GM12873 (cell line): ENCODE measurements at regions not wholly inside any gene's neighbourhood (a gene's known extent, or its start where the extent isn't known, plus 50 kb on each side); places are given as distances from the start of the nearest gene placed in this dataset.

Experiments
- TF ChIP-seq, protein P1 (sequence below): IDR thresholded peaks from 2 replicates; pipeline ENCODE4 v1.5.1; 2012; ENCODE audit warnings: low read depth, mild to moderate bottlenecking, moderate library complexity, low read length, control low read depth; ENCODE audit not compliant: insufficient read depth; ENCODE audit errors: missing control alignments

DNA sequence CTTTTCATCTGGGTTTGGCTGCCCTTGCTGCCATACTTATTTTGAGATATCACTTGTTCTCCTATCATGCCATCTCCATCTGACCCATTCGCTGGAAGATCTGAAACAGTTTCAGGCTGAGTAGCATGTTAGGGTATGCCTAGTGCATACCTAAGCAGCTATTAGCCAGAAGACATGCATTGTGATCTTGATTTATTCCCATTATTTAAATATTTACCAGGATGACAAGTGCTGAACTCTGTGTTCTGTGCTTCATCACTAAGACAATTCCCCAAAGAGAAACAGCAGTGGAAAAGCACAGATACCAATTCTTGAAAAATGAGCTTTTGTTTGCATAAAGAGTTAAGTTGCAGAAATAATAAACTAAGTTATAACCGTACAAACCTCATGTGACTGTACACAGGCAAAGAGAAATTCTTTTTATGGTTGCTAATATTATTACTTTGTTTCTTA lies 271.0 kb upstream of the ARSJ start:
- TF ChIP-seq, protein P1, sequence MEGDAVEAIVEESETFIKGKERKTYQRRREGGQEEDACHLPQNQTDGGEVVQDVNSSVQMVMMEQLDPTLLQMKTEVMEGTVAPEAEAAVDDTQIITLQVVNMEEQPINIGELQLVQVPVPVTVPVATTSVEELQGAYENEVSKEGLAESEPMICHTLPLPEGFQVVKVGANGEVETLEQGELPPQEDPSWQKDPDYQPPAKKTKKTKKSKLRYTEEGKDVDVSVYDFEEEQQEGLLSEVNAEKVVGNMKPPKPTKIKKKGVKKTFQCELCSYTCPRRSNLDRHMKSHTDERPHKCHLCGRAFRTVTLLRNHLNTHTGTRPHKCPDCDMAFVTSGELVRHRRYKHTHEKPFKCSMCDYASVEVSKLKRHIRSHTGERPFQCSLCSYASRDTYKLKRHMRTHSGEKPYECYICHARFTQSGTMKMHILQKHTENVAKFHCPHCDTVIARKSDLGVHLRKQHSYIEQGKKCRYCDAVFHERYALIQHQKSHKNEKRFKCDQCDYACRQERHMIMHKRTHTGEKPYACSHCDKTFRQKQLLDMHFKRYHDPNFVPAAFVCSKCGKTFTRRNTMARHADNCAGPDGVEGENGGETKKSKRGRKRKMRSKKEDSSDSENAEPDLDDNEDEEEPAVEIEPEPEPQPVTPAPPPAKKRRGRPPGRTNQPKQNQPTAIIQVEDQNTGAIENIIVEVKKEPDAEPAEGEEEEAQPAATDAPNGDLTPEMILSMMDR: no peak

DNA sequence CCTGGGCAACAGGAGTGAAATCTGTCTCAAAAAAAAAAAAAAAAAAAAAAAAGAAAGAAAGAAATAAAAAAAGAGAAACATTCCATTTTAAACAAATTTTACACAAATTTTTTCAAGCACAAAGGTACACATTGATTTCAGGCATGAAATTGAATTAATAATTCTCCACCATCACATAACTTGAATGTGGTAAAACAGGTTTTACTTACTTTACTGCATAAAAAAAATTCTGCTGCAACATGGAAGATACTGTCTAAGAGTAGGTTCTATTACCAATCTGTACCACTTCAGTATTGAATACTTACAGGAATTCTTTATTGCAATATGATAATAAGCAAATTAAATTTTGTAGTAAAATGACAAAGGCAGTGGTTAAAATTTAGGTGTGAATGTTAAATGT lies 271.6 kb upstream of the ARSJ start:
- TF ChIP-seq, protein P1: no peak

DNA sequence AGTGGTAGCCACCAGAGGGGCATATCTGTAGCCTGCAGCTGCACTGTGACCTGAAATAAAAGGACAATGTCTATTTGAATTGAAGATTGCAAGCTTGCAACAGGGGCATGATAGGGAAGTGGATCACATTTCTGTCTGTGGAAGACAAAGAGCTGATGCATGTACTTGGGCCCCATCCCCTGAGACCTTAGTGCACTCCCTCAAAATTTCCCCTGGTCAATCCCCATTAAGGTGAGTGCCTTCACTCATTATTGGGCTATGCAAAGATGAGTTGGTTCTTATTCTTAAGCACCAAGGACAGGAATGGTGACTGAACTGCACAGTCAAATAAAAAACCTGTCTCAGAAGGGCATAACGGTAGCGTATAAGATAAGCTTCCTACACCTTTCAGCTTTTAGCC lies 273.1 kb upstream of the ARSJ start:
- TF ChIP-seq, protein P1: no peak

DNA sequence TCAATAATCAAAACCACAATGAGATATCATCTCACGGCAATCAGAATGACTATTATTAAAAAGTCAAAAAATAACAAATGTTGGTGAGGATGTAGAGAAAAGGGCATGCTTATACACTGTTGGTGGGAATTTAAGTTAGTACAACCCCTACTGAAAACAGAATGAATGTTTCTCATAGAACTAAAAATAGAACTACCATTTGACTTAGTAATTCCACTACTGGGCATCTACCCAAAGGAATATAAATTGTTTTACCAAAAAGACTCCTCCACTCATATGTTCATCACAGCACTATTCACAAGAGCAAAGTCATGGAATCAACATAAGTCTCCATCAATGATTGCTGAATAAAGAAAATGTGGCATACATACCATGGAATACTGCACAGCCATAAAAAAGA lies 278.1 kb upstream of the ARSJ start:
- TF ChIP-seq, protein P1: no peak

DNA sequence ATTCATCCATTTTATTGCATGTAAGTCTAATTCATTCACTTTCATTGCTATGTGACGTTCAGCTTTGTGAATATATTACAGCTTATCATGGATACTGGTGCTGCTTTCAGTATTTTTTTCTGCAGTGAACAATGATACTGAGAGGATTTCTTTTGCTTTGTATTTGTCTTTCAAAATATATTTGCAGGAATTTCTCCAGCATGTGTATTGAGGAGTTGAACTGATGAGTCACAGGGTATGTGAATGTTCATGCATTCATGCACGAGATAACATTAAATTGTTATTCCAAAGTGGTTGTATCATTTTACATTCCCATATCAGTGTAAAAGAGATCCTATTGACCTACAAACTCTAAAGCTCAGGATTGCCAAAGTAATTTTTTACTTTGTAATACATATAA lies 283.8 kb upstream of the ARSJ start:
- TF ChIP-seq, protein P1: no peak

DNA sequence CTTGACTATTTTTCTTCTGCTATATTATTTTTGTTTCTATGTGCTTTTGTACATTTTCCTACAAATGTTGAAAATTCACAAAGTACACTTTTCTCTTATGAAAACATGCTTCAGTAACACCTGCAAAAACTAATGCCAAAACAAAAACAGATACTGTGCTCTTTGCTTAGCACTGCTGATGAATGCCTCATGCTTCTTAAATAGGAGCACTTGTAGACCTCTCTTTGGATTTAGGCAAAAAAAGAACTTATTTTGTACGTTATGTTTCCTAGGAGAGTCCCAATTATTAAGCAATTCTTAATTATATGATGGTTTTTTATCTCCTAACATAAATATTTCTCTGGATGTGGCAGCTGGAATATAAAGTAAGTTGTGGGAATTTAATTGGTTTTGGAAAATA lies 285.0 kb upstream of the ARSJ start:
- TF ChIP-seq, protein P1: no peak

DNA sequence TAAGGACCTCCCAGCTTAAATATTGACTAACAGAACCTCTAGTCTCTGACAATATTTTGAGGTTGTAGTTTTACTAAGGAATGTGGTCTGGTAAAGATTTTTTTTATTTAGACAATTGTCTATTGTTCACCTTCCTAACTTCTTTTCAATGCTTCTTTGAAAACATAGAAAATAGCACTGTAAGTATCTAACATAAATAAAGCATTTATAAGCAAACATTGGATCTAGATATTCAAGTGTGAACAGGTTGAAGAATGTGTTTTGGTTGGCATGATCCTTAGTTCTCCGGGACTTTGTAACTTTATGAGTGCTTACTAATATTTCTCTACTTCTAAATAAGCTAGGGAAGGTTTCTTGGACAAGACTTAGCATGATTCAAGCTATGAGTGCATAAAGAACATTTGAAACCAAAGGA lies 285.4 kb upstream of the ARSJ start:
- TF ChIP-seq, protein P1: no peak
